IMR-90 (cell line): ENCODE measurements at regions not wholly inside any gene's neighbourhood (a gene's known extent, or its start where the extent isn't known, plus 50 kb on each side); places are given as distances from the start of the nearest gene placed in this dataset.

Experiments
- ATAC-seq: fragments of 200-7000 bp; cut with Tn5 transposase; 2 replicates; pipeline ENCODE4 v1.9.1; 2020; ENCODE audit warnings: low read depth, mild to moderate bottlenecking, moderate library complexity
- BruUV-seq: library from RNA; stranded (reverse); fragments of 400-500 nt; replicated peaks from 2 replicates; lab custom pipeline; 2021; lab: Mats Ljungman, UMichigan
- CTCF ChIA-PET: fragments of 300-600 bp; formaldehyde crosslinking; extraction: SDS; loops from one replicate; lab custom pipeline; 2021; ENCODE audit warnings: antibody characterized with exemption; lab: Yijun Ruan, JAX
- POLR2A ChIA-PET: fragments of 300-600 bp; sonication (Branson Sonifier 250); formaldehyde crosslinking; loops from one replicate; lab custom pipeline; 2022; ENCODE audit warnings: antibody characterized with exemption; ENCODE audit not compliant: unreplicated experiment; lab: Charles Lee
- DNase-seq: peaks from one replicate; pipeline ENCODE4 v3.0.0; 2013
- H2AFZ ChIP-seq: replicated peaks from 2 replicates; pipeline ENCODE3; 2013; ENCODE audit warnings: low read length, mild to moderate bottlenecking; ENCODE audit not compliant: poor library complexity
- H2AK5ac ChIP-seq: 2 replicates; pipeline ENCODE4 v1.6.1; 2013; ENCODE audit warnings: low read depth, low read length, inconsistent platforms
- H2AK9ac ChIP-seq: replicated peaks from 2 replicates; pipeline ENCODE3; 2013; ENCODE audit warnings: mild to moderate bottlenecking, low read depth, low read length, moderate library complexity; ENCODE audit not compliant: poor library complexity
- H2BK120ac ChIP-seq: 2 replicates; pipeline ENCODE4 v1.6.1; 2013; ENCODE audit warnings: low read depth, low read length, inconsistent platforms
- H2BK15ac ChIP-seq: 3 replicates; pipeline ENCODE4 v1.6.1; 2013; ENCODE audit warnings: low read depth, low read length, inconsistent platforms
- H2BK20ac ChIP-seq: 2 replicates; pipeline ENCODE4 v1.6.1; 2013; ENCODE audit warnings: low read depth, mild to moderate bottlenecking, inconsistent platforms, low read length, moderate library complexity
- H2BK5ac ChIP-seq: 2 replicates; pipeline ENCODE4 v1.6.1; 2013; ENCODE audit warnings: mild to moderate bottlenecking, low read depth, low read length, inconsistent platforms; ENCODE audit not compliant: poor library complexity, severe bottlenecking
- H3K14ac ChIP-seq: replicated peaks from 2 replicates; pipeline ENCODE4 v1.6.1; 2013; ENCODE audit warnings: low read depth, low read length, inconsistent platforms
- H3K18ac ChIP-seq: 2 replicates; pipeline ENCODE4 v1.6.1; 2013; ENCODE audit warnings: low read depth, low read length, control low read depth
- H3K23ac ChIP-seq: 2 replicates; pipeline ENCODE4 v1.6.1; 2013; ENCODE audit warnings: low read depth, low read length, inconsistent platforms
- H3K27ac ChIP-seq: 2 replicates; pipeline ENCODE4 v1.5.1; 2013; ENCODE audit warnings: mild to moderate bottlenecking, control low read depth, low read length; ENCODE audit not compliant: insufficient read depth
- H3K27me3 ChIP-seq: 2 replicates; pipeline ENCODE4 v1.6.1; 2013; ENCODE audit warnings: low read length; ENCODE audit not compliant: control insufficient read depth, insufficient read depth
- H3K36me3 ChIP-seq: 2 replicates; pipeline ENCODE4 v1.6.1; 2013; ENCODE audit warnings: low read length, mixed read lengths; ENCODE audit not compliant: control insufficient read depth, insufficient read depth
- H3K4ac ChIP-seq: 2 replicates; pipeline ENCODE4 v1.6.1; 2013; ENCODE audit warnings: low read depth, low read length, inconsistent platforms
- H3K4me1 ChIP-seq: 2 replicates; pipeline ENCODE4 v1.6.1; 2013; ENCODE audit warnings: low read length, mixed read lengths; ENCODE audit not compliant: control insufficient read depth, insufficient read depth
- H3K4me2 ChIP-seq: 2 replicates; pipeline ENCODE4 v1.6.1; 2013; ENCODE audit warnings: low read depth, mild to moderate bottlenecking, control low read depth, low read length, moderate library complexity
- H3K4me3 ChIP-seq: 2 replicates; pipeline ENCODE4 v1.5.1; 2013; ENCODE audit warnings: low read depth, mild to moderate bottlenecking, control low read depth, low read length, moderate library complexity; ENCODE audit not compliant: insufficient read depth
- H3K56ac ChIP-seq: 2 replicates; pipeline ENCODE4 v1.6.1; 2013; ENCODE audit warnings: low read length, inconsistent platforms; ENCODE audit not compliant: insufficient read depth; ENCODE audit errors: extremely low read depth
- H3K79me1 ChIP-seq, 2 experiments: 2 replicates each; pipeline ENCODE4 v1.6.1; 2013; ENCODE audit warnings: low read length in 2 of 2, inconsistent platforms in 1 of 2, low read depth in 1 of 2
- H3K9ac ChIP-seq: 2 replicates; pipeline ENCODE4 v1.6.1; 2013; ENCODE audit warnings: low read depth, low read length, control low read depth
- H3K9me1 ChIP-seq: 2 replicates; pipeline ENCODE4 v1.6.1; 2013; ENCODE audit warnings: low read length, inconsistent platforms; ENCODE audit not compliant: insufficient read depth
- H3K9me3 ChIP-seq: 2 replicates; pipeline ENCODE4 v1.6.1; 2013; ENCODE audit warnings: low read length; ENCODE audit not compliant: control insufficient read depth, insufficient read depth
- H4K20me1 ChIP-seq: 2 replicates; pipeline ENCODE4 v1.6.1; 2013; ENCODE audit warnings: low read length, inconsistent platforms; ENCODE audit not compliant: insufficient read depth
- H4K5ac ChIP-seq: 2 replicates; pipeline ENCODE4 v1.6.1; 2013; ENCODE audit warnings: mild to moderate bottlenecking, low read depth, low read length, control low read depth
- H4K8ac ChIP-seq, 2 experiments: 2 replicates each; pipeline ENCODE4 v1.6.1; 2013; ENCODE audit warnings: low read depth in 2 of 2, low read length in 2 of 2, control low read depth in 1 of 2, inconsistent platforms in 1 of 2
- H4K91ac ChIP-seq: 2 replicates; pipeline ENCODE4 v1.6.1; 2013; ENCODE audit warnings: low read depth, low read length, inconsistent platforms; ENCODE audit not compliant: insufficient read depth
- BHLHE40 ChIP-seq: fragments of 150-350 bp; IDR thresholded peaks from 2 replicates; pipeline ENCODE4 v1.6.1; 2016; ENCODE audit warnings: mild to moderate bottlenecking, low read depth, low read length
- CEBPB ChIP-seq: IDR thresholded peaks from 2 replicates; pipeline ENCODE4 v1.6.1; 2012; ENCODE audit warnings: low read depth, low read length, improper control_type of control experiment
- CHD1 ChIP-seq: IDR thresholded peaks from 2 replicates; pipeline ENCODE4 v1.6.1; 2012; ENCODE audit warnings: low read depth, low read length, improper control_type of control experiment
- CTCF ChIP-seq: conservative IDR thresholded peaks from 2 replicates; pipeline ENCODE4 v1.5.1; 2012; ENCODE audit warnings: mild to moderate bottlenecking, low read depth, low read length, improper control_type of control experiment
- FOS ChIP-seq: fragments of 150-350 bp; IDR thresholded peaks from 2 replicates; pipeline ENCODE4 v1.6.1; 2016; ENCODE audit warnings: low read depth, low read length
- MAFK ChIP-seq: IDR thresholded peaks from 2 replicates; pipeline ENCODE4 v1.6.1; 2012; ENCODE audit warnings: low read depth, low read length, improper control_type of control experiment
- MAZ ChIP-seq: IDR thresholded peaks from 2 replicates; pipeline ENCODE4 v1.6.1; 2012; ENCODE audit warnings: low read depth, mild to moderate bottlenecking, low read length, improper control_type of control experiment, moderate library complexity, borderline replicate concordance
- MXI1 ChIP-seq: IDR thresholded peaks from 2 replicates; pipeline ENCODE4 v1.6.1; 2012; ENCODE audit warnings: low read depth, mild to moderate bottlenecking, low read length, moderate library complexity, borderline replicate concordance
- NFE2L2 ChIP-seq: fragments of 150-350 bp; IDR thresholded peaks from 2 replicates; pipeline ENCODE4 v1.6.1; 2016; ENCODE audit warnings: low read depth, mild to moderate bottlenecking, low read length
- POLR2A ChIP-seq: IDR thresholded peaks from 2 replicates; pipeline ENCODE4 v1.6.1; 2012; ENCODE audit warnings: mild to moderate bottlenecking, low read depth, low read length
- RAD21 ChIP-seq: IDR thresholded peaks from 2 replicates; pipeline ENCODE4 v1.6.1; 2012; ENCODE audit warnings: low read length, improper control_type of control experiment
- RCOR1 ChIP-seq: IDR thresholded peaks from 2 replicates; pipeline ENCODE4 v1.6.1; 2012; ENCODE audit warnings: mild to moderate bottlenecking, low read length, improper control_type of control experiment; ENCODE audit not compliant: insufficient replicate concordance
- RFX5 ChIP-seq: IDR thresholded peaks from 2 replicates; pipeline ENCODE4 v1.8.0; 2012; ENCODE audit warnings: low read depth, mild to moderate bottlenecking, low read length, moderate library complexity
- SMC3 ChIP-seq: fragments of 150-350 bp; IDR thresholded peaks from 2 replicates; pipeline ENCODE4 v1.6.1; 2016; ENCODE audit warnings: low read depth, mild to moderate bottlenecking, antibody characterized with exemption, low read length, moderate library complexity
- WGBS, 2 experiments: methylation state at CpG; one replicate each; pipeline versions ENCODE4 v1.1.5 to v1.1.7; 2013; ENCODE audit warnings: missing lambda C conversion rate in 2 of 2; ENCODE audit not compliant: insufficient read length in 1 of 2; ENCODE audit errors: extremely low coverage in 2 of 2; 5-methylcytosine and 5-hydroxymethylcytosine counted together
- dilution Hi-C: fragments of 300-500 bp; cut with HindIII; formaldehyde crosslinking; loops from one replicate; pipeline ENCODE4 v1.14.3; 2018; ENCODE audit warnings: low sequenced_read_pairs; ENCODE audit not compliant: unreplicated experiment
- in situ Hi-C: fragments of 300-500 bp; cut with MboI; formaldehyde crosslinking; loops from 3 replicates; pipeline ENCODE4 v1.14.3; 2019; ENCODE audit warnings: low sequenced_read_pairs, inconsistent platforms, mixed read lengths
- intact Hi-C: fragments of 100-400 bp; cut with micrococcal nuclease; formaldehyde crosslinking; loops from 2 replicates; pipeline ENCODE4 v1.10.0; 2022
- TF ChIP-seq, protein P1 (sequence below): fragments of 150-350 bp; IDR thresholded peaks from 2 replicates; pipeline ENCODE4 v1.6.1; 2017; ENCODE audit warnings: mild to moderate bottlenecking, antibody characterized with exemption, low read length, low read depth
- TF ChIP-seq, protein P2 (sequence below): fragments of 150-350 bp; IDR thresholded peaks from 2 replicates; pipeline ENCODE4 v1.6.1; 2016; ENCODE audit warnings: low read depth, mild to moderate bottlenecking, low read length, moderate library complexity, borderline replicate concordance

GRCh38 chr6:139927236-139927635, 552.8 kb upstream of the CITED2 start:
- H4K91ac ChIP-seq = no peak overlapping the region
- DNase-seq (peak; percentile 93), ATAC-seq (peak; percentile 48)
- WGBS, 2 experiments = 100% methylated on average over 1 of the region's 2 CpGs; no CpG with 5 or more reads in 1 of the 2 experiments
- H3K4me2 ChIP-seq = no peak overlapping the region
- no peak overlapping the region for H4K5ac ChIP-seq
- H3K9me3 ChIP-seq = no peaks in the 10 kb centered on the region
- BruUV-seq = no TSS peak
- no peaks in the 10 kb centered on the region for H3K79me1 ChIP-seq
- peaks cover 10% of the 10 kb centered on the region for H3K9me1 ChIP-seq
- no peak overlapping the region for H3K56ac ChIP-seq
- H3K27me3 ChIP-seq = no peaks in the 10 kb centered on the region
- peaks cover 7% of the 10 kb centered on the region for H3K4me1 ChIP-seq
- peak overlapping the region; percentile 30; the same call in 1 of the 2 replicates for H2BK120ac ChIP-seq
- in situ Hi-C loops = no loop called here
- ChIA-PET CTCF (no interaction called here), POLR2A (no interaction called here)
- no peak for TF ChIP-seq NFE2L2
- TF ChIP-seq, protein P1, sequence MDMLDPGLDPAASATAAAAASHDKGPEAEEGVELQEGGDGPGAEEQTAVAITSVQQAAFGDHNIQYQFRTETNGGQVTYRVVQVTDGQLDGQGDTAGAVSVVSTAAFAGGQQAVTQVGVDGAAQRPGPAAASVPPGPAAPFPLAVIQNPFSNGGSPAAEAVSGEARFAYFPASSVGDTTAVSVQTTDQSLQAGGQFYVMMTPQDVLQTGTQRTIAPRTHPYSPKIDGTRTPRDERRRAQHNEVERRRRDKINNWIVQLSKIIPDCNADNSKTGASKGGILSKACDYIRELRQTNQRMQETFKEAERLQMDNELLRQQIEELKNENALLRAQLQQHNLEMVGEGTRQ = no peak
- no peak for TF ChIP-seq MXI1
- no peak for TF ChIP-seq RCOR1
- no peak for TF ChIP-seq RFX5
- peak; percentile 80 for TF ChIP-seq CEBPB
- no peak for TF ChIP-seq CHD1
- TF ChIP-seq BHLHE40 = no peak
- TF ChIP-seq MAFK = no peak
- TF ChIP-seq, protein P2, sequence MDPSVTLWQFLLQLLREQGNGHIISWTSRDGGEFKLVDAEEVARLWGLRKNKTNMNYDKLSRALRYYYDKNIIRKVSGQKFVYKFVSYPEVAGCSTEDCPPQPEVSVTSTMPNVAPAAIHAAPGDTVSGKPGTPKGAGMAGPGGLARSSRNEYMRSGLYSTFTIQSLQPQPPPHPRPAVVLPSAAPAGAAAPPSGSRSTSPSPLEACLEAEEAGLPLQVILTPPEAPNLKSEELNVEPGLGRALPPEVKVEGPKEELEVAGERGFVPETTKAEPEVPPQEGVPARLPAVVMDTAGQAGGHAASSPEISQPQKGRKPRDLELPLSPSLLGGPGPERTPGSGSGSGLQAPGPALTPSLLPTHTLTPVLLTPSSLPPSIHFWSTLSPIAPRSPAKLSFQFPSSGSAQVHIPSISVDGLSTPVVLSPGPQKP = no peak
- peak; percentile 68 for TF ChIP-seq RAD21
- peak; percentile 37; the same call in 1 of the 2 replicates for TF ChIP-seq FOS
- no peak for TF ChIP-seq POLR2A
- TF ChIP-seq CTCF = peak; percentile 60
- peak; percentile 53 for TF ChIP-seq SMC3
- no peak for TF ChIP-seq MAZ
- peak overlapping the region; percentile 40; the same call in 1 of the 2 replicates for H3K14ac ChIP-seq
- no peaks in the 10 kb centered on the region for H3K36me3 ChIP-seq
- no peak overlapping the region for H2AK5ac ChIP-seq
- H3K4ac ChIP-seq = peak overlapping the region; percentile 5; the same call in 1 of the 2 replicates
- no peaks in the 10 kb centered on the region for H4K20me1 ChIP-seq
- H2BK5ac ChIP-seq = peak overlapping the region; percentile 64
- no peak overlapping the region for H2BK20ac ChIP-seq
- no peak overlapping the region for H2AK9ac ChIP-seq
- intact Hi-C loops = loop anchor here (1.0 to 5.0 kb wide), 3 partner anchors 125 to 553 kb away; partner anchors contain the start of gene CITED2
- dilution Hi-C loops = no loop called here
- no peak overlapping the region for H3K27ac ChIP-seq
- no peak overlapping the region; a peak in 1 of 4 replicates for H4K8ac ChIP-seq
- no peak overlapping the region for H2BK15ac ChIP-seq
- H2AFZ ChIP-seq = no peak overlapping the region
- H3K9ac ChIP-seq = no peak overlapping the region
- H3K4me3 ChIP-seq = no peak overlapping the region
- H3K18ac ChIP-seq = 0 out of 2 replicates have a peak overlapping the region, but pooled peaks have one; percentile 30
- H3K23ac ChIP-seq = no peak overlapping the region
